C4-2B (cell line): ENCODE measurements at regions not wholly inside any gene's neighbourhood (a gene's known extent, or its start where the extent isn't known, plus 50 kb on each side); places are given as distances from the start of the nearest gene placed in this dataset.

ENCODE experiments used
- H3K27ac ChIP-seq: fragments of 450-650 bp; 2 replicates; pipeline ENCODE4 v1.5.1; 2017
- ZFX ChIP-seq: fragments of 450-650 bp; IDR thresholded peaks from 2 replicates; pipeline ENCODE4 v1.6.1; 2017
- TF ChIP-seq, protein P1 (sequence below): fragments of 450-650 bp; conservative IDR thresholded peaks from 2 replicates; pipeline ENCODE4 v1.5.1; 2017; ENCODE audit warnings: mild to moderate bottlenecking

DNA sequence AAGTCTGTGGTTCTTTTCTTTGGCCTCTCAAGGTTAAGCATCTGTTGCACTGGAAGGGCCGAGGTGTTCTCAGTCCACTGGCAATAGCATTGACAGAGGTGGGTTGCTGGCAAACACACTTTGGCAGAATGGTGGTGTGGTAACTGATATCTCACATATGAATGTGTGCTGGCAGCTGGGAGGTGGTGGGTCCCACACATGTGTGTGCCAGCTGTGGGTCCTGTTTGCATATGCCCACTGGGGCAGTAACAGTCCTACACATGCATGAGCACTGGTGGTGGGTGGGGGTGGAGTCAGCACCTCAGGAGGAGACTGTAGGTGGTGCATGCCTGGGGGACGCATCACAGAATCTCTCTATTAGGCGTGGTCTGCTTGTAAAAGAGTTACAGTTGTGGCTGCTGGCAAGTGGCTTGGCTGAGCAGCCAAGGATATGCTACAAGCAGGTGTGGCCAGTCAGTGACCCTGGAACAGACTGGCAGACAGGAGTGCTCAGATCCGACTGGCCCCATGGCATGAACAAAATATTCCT is 934.3 kb downstream of the GRIK2 start:
- no peak for TF ChIP-seq ZFX
- TF ChIP-seq, protein P1, sequence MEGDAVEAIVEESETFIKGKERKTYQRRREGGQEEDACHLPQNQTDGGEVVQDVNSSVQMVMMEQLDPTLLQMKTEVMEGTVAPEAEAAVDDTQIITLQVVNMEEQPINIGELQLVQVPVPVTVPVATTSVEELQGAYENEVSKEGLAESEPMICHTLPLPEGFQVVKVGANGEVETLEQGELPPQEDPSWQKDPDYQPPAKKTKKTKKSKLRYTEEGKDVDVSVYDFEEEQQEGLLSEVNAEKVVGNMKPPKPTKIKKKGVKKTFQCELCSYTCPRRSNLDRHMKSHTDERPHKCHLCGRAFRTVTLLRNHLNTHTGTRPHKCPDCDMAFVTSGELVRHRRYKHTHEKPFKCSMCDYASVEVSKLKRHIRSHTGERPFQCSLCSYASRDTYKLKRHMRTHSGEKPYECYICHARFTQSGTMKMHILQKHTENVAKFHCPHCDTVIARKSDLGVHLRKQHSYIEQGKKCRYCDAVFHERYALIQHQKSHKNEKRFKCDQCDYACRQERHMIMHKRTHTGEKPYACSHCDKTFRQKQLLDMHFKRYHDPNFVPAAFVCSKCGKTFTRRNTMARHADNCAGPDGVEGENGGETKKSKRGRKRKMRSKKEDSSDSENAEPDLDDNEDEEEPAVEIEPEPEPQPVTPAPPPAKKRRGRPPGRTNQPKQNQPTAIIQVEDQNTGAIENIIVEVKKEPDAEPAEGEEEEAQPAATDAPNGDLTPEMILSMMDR = no peak
- H3K27ac ChIP-seq = no peak overlapping the region

DNA sequence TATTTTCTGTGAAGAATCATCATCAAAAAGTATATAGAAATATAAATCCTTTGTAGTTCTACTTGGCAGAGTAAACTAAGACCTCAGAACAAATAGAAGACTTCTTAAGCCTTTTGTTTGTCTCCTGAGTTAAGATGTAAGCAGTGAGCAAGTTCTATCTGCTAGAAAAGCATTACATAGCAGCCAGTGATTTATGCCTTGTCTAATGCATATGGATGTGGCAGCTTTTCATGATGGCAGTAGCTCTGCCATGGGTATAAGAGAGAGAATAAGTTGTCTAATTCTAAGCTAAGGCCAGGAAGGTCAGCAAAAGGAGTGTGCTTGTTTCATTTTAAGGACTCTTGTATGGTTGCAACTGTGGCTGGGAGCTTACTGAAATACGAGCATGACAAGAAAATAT is 920.2 kb downstream of the GRIK2 start:
- H3K27ac ChIP-seq = no peak overlapping the region
- TF ChIP-seq ZFX = no peak
- TF ChIP-seq, protein P1 = no peak

DNA sequence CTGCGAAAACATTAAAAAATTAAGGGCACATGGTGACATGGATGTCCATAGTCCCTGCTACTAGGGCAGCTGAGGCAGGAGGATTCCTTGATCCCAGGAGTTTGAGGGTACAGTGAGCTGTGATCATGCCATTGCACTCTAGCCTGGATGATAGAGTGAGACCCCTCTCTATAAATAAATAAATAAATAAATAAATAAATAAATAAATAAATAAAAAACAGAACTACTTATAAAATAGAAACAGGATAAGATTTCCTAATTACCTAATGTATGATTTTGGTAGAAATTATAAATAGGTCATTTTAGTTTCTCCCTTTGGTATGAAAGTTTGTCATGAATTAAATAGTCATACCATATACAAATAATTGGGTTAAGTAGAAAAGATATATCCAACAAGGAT is 916.2 kb downstream of the GRIK2 start:
- no peak for TF ChIP-seq ZFX
- TF ChIP-seq, protein P1 = no peak
- no peak overlapping the region for H3K27ac ChIP-seq

DNA sequence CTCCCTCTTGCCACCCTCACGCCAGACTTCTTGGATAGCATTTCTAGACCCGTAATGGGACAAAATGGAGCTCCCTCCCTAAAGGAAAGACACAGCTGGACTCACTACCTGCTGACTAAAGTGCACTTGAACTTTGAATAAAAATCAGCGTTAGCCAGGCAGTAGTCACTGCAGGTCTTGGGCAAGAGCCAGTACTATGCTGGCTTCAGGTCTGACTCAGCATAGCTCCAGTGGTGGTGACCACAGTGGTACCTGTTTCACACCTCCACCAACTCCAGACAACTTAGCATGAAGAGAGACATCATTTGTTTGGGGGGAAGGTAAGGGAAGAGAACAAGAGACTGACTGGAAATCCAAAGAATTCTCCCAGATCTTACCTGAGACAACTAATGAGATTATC is 906.8 kb downstream of the GRIK2 start:
- no peak overlapping the region for H3K27ac ChIP-seq
- no peak for TF ChIP-seq ZFX
- TF ChIP-seq, protein P1 = no peak

DNA sequence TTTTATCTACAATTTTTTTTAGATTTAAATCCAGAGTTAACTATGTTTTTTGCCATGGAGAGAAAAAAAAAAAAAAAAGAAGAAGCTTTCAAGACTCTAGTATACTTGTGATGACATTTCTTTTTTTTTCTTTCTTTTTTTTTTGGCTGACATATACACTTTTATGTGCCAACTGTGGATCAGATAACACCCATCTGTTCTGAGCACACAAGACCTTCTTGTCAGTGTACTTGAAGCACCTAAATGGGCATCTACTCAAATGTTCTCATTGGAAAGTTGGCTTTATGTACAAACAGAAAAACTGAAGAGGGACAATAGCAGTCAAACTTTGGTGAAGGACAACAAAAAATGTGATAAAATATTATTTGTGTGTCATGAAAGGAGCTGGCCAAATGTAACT is 904.5 kb downstream of the GRIK2 start:
- no peak overlapping the region for H3K27ac ChIP-seq
- TF ChIP-seq, protein P1 = no peak
- TF ChIP-seq ZFX = no peak
